DLD1 (cell line): ENCODE measurements at regions not wholly inside any gene's neighbourhood (a gene's known extent, or its start where the extent isn't known, plus 50 kb on each side); places are given as distances from the start of the nearest gene placed in this dataset.

Experiments used
- in situ Hi-C: cut with HindIII; loops from 2 replicates; pipeline ENCODE4 v1.10.0; 2017; ENCODE audit warnings: low sequenced_read_pairs

GRCh38 chr12:130016986-130017385 is 113.2 kb upstream of the TMEM132D start:
- in situ Hi-C loops = no loop called here

GRCh38 chr12:130017591-130018449 is 114.0 kb upstream of the TMEM132D start:
- in situ Hi-C loops = no loop called here

GRCh38 chr12:130018614-130019013 is 114.8 kb upstream of the TMEM132D start:
- in situ Hi-C loops = no loop called here

- in situ Hi-C loops = loop anchor here (25.0 kb wide), 2 partner anchors 311 to 711 kb away; partner anchors contain the start of gene PIWIL1
These were observed 122.9 kb upstream of the TMEM132D start for GRCh38 chr12:130026608-130027176.

GRCh38 chr12:130027798-130028197 is 124.0 kb upstream of the TMEM132D start:
- in situ Hi-C loops = loop anchor here (25.0 kb wide), 2 partner anchors 310 to 710 kb away; partner anchors contain the start of gene PIWIL1

GRCh38 chr12:130029151-130029550 is 125.3 kb upstream of the TMEM132D start:
- in situ Hi-C loops = loop anchor here (25.0 kb wide), 2 partner anchors 308 to 708 kb away; partner anchors contain the start of gene PIWIL1

GRCh38 chr12:130031041-130031440 is 127.2 kb upstream of the TMEM132D start:
- in situ Hi-C loops = loop anchor here (25.0 kb wide), 2 partner anchors 306 to 706 kb away; partner anchors contain the start of gene PIWIL1

- in situ Hi-C loops = loop anchor here (25.0 kb wide), 2 partner anchors 306 to 706 kb away; partner anchors contain the start of gene PIWIL1
These were observed 127.9 kb upstream of the TMEM132D start for GRCh38 chr12:130031571-130032189.

GRCh38 chr12:130041983-130042812 is 120.1 kb upstream of the FZD10 start:
- in situ Hi-C loops = loop anchor here (25.0 kb wide), 2 partner anchors 295 to 695 kb away; partner anchors contain the start of gene PIWIL1

GRCh38 chr12:130043685-130044406 is 118.4 kb upstream of the FZD10 start:
- in situ Hi-C loops = loop anchor here (25.0 kb wide), 2 partner anchors 293 to 693 kb away; partner anchors contain the start of gene PIWIL1

GRCh38 chr12:130044991-130045621 is 117.2 kb upstream of the FZD10 start:
- in situ Hi-C loops = loop anchor here (25.0 kb wide), 2 partner anchors 292 to 692 kb away; partner anchors contain the start of gene PIWIL1

GRCh38 chr12:130049666-130050065 is 112.6 kb upstream of the FZD10 start:
- in situ Hi-C loops = loop anchor here (25.0 kb wide), 2 partner anchors 288 to 688 kb away; partner anchors contain the start of gene PIWIL1

GRCh38 chr12:130051900-130052299 is 110.4 kb upstream of the FZD10 start:
- in situ Hi-C loops = no loop called here

GRCh38 chr12:130053651-130054069 is 108.6 kb upstream of the FZD10 start:
- in situ Hi-C loops = no loop called here

GRCh38 chr12:130054803-130055202 is 107.5 kb upstream of the FZD10 start:
- in situ Hi-C loops = no loop called here

GRCh38 chr12:130058926-130059472 is 103.3 kb upstream of the FZD10 start:
- in situ Hi-C loops = no loop called here

- in situ Hi-C loops = no loop called here
These were observed 98.4 kb upstream of the FZD10 start for GRCh38 chr12:130063866-130064265.

GRCh38 chr12:130064999-130065398 is 97.3 kb upstream of the FZD10 start:
- in situ Hi-C loops = no loop called here

- in situ Hi-C loops = no loop called here
These were observed 95.5 kb upstream of the FZD10 start for GRCh38 chr12:130066742-130067141.
